Fibroblast of villous mesenchyme (primary cell): ENCODE measurements at regions not wholly inside any gene's neighbourhood (a gene's known extent, or its start where the extent isn't known, plus 50 kb on each side); places are given as distances from the start of the nearest gene placed in this dataset.

Experiments
- DNase-seq: peaks from one replicate; pipeline ENCODE4 v3.0.0-alpha.2; 2010; ENCODE audit warnings: low read depth
- H3K4me3 ChIP-seq: 2 replicates; pipeline ENCODE4 v1.5.1; 2011; ENCODE audit warnings: low read depth, mild to moderate bottlenecking, low read length
- CTCF ChIP-seq: IDR thresholded peaks from 2 replicates; pipeline ENCODE4 v1.5.1; 2012; ENCODE audit warnings: low read depth, mild to moderate bottlenecking, low read length; ENCODE audit not compliant: insufficient read depth

- no peak for TF ChIP-seq CTCF
- no peak overlapping the region for H3K4me3 ChIP-seq
- DNase-seq = no peak
Observed at GRCh38 chr2:21591926-21592325, 468.2 kb downstream of the TDRD15 start.

GRCh38 chr2:21599417-21599816 is 475.6 kb downstream of the TDRD15 start:
- H3K4me3 ChIP-seq = no peak overlapping the region
- DNase-seq = no peak
- TF ChIP-seq CTCF = no peak

GRCh38 chr2:21602789-21603188 is 479.0 kb downstream of the TDRD15 start:
- TF ChIP-seq CTCF = no peak
- no peak overlapping the region for H3K4me3 ChIP-seq
- DNase-seq = no peak

GRCh38 chr2:21607572-21607971 is 483.8 kb downstream of the TDRD15 start:
- no peak for DNase-seq
- no peak for TF ChIP-seq CTCF
- no peak overlapping the region for H3K4me3 ChIP-seq

- no peak for DNase-seq
- no peak overlapping the region for H3K4me3 ChIP-seq
- no peak for TF ChIP-seq CTCF
Observed at GRCh38 chr2:21610304-21610703, 486.5 kb downstream of the TDRD15 start.

GRCh38 chr2:21617885-21618434 is 494.2 kb downstream of the TDRD15 start:
- H3K4me3 ChIP-seq = no peak overlapping the region
- no peak for TF ChIP-seq CTCF
- no peak for DNase-seq

- no peak overlapping the region for H3K4me3 ChIP-seq
- TF ChIP-seq CTCF = no peak
- DNase-seq = no peak
Observed at GRCh38 chr2:21620771-21621170, 497.0 kb downstream of the TDRD15 start.
